ENCODE measurements at regions not wholly inside any gene's neighbourhood (a gene's known extent, or its start where the extent isn't known, plus 50 kb on each side); places are given as distances from the start of the nearest gene placed in this dataset.
"Not testable (repeated sequence)": the region's sequence is repeated elsewhere in the genome, so short reads cannot be mapped to it uniquely, and the experiment has no call there.

- Histone ChIP-seq H3K27me3 (ENCODE audit: insufficient read depth, low read depth, severe bottlenecking) (no peaks in the 10 kb centered on the region), H3K9me3 (ENCODE audit: severe bottlenecking) (no peaks in the 10 kb centered on the region), H3K4me3 (ENCODE audit: low read depth, low read length) (no peak overlapping the region), H3K27ac (no peak overlapping the region), H3K36me3 (no peaks in the 10 kb centered on the region)
- DNase-seq: no peak
- TF ChIP-seq CTCF (IDR thresholded peaks at IDR 0.05; ENCODE audit: low read depth, low read length): no peak
These were observed 694.5 kb downstream of the TRHDE start for GRCh38 chr12:72966684-72967083.

DNA sequence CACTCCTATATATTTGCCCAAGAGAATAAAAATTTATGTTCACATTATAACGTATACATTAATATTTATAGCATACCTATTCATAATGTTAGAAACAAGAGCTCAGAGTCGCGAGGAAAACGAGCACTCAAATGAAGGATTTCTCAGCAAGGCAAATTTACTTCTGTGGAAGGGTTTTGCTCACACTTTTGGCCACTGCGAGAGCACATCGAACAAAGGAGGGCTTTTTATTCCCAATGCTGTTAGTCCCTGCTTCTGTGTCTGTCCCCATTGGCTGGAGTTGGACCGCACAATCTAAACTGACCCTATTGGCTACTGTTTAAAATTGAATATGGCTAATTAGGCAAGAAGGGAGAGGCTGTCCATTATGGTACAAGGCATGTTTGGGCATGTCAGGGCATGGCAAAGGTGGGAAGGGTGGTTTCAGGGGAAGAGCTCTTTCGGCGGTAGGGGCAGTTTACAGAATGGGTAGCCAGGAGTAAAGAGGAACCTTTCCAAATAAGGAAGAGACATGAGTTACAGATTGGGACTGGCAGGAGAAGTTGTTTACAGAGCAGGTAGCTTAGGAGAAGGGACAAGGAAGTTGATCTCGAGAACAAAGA, 702.9 kb downstream of the TRHDE start:
- H3K27ac ChIP-seq: no peak overlapping the region
- no peak overlapping the region for H3K4me3 ChIP-seq (ENCODE audit: low read depth, low read length)
- no peaks in the 10 kb centered on the region for H3K27me3 ChIP-seq (ENCODE audit: insufficient read depth, low read depth, severe bottlenecking)
- no peak for TF ChIP-seq CTCF (IDR thresholded peaks at IDR 0.05; ENCODE audit: low read depth, low read length)
- DNase-seq: no peak
- H3K9me3 ChIP-seq (ENCODE audit: severe bottlenecking): peaks cover 3% of the 10 kb centered on the region
- no peaks in the 10 kb centered on the region for H3K36me3 ChIP-seq

- DNase-seq: no peak
- no peaks in the 10 kb centered on the region for H3K27me3 ChIP-seq (ENCODE audit: insufficient read depth, low read depth, severe bottlenecking)
- no peaks in the 10 kb centered on the region for H3K36me3 ChIP-seq
- H3K9me3 ChIP-seq (ENCODE audit: severe bottlenecking): peaks cover 3% of the 10 kb centered on the region
- no peak for TF ChIP-seq CTCF (IDR thresholded peaks at IDR 0.05; ENCODE audit: low read depth, low read length)
- no peak overlapping the region for H3K4me3 ChIP-seq (ENCODE audit: low read depth, low read length)
- H3K27ac ChIP-seq: no peak overlapping the region
These were observed 706.8 kb downstream of the TRHDE start for GRCh38 chr12:72978999-72979398.

DNA sequence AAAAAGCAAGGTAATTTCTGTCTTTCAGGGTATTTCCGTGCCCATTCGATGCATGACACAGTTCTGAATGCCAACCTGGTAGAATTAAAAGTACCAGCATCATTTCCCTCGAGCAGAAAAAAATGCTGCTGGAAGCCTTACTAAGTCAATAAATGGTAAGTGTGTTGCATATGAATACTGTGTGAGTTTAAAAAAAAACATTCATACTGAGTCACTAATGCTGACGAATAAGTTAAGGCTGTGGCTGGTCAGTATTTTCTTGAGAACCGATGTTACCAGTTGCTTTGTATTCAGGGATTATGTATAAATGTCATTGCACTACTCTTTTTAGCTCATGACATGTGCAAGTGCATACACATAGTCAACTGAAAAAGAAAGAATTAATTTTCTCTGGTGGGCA, 710.2 kb downstream of the TRHDE start:
- H3K9me3 ChIP-seq (ENCODE audit: severe bottlenecking): no peaks in the 10 kb centered on the region
- no peak overlapping the region for H3K27ac ChIP-seq
- TF ChIP-seq CTCF (IDR thresholded peaks at IDR 0.05; ENCODE audit: low read depth, low read length): no peak
- H3K36me3 ChIP-seq: no peaks in the 10 kb centered on the region
- no peaks in the 10 kb centered on the region for H3K27me3 ChIP-seq (ENCODE audit: insufficient read depth, low read depth, severe bottlenecking)
- DNase-seq: no peak
- no peak overlapping the region for H3K4me3 ChIP-seq (ENCODE audit: low read depth, low read length)

GRCh38 chr12:72986963-72987362, 714.8 kb downstream of the TRHDE start:
- Histone ChIP-seq H3K4me3 (ENCODE audit: low read depth, low read length) (no peak overlapping the region), H3K9me3 (ENCODE audit: severe bottlenecking) (no peaks in the 10 kb centered on the region), H3K27ac (no peak overlapping the region), H3K36me3 (no peaks in the 10 kb centered on the region), H3K27me3 (ENCODE audit: insufficient read depth, low read depth, severe bottlenecking) (no peaks in the 10 kb centered on the region)
- no peak for DNase-seq
- no peak for TF ChIP-seq CTCF (IDR thresholded peaks at IDR 0.05; ENCODE audit: low read depth, low read length)

DNA sequence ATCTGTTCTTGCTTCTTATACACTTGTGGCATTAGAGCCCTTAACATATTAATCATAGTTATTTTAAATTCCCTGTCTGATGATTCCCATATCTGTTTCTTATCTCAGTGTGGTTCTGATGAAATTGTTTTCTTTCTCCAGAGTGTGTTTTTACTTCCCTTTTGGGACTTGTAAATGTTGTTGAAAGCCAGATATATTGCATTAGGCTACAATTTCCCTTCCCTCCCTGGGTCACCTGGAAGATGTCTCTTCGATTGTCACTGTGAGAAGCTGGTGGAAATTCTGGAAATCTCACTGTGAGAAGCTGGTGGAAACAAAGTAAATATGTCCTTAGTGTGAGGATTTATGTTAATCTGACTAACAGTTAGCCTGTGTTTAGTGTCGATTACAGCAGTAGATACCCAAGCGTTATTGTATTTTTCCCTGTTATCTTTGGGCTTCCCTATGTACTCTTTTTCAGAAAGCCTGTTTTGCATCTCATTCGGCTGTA, 717.3 kb downstream of the TRHDE start:
- peak overlapping the region; percentile 2; the same call in 1 of the 2 replicates for H3K27ac ChIP-seq
- H3K4me3 ChIP-seq (ENCODE audit: low read depth, low read length): no peak overlapping the region
- DNase-seq: no peak
- no peaks in the 10 kb centered on the region for H3K36me3 ChIP-seq
- H3K27me3 ChIP-seq (ENCODE audit: insufficient read depth, low read depth, severe bottlenecking): no peaks in the 10 kb centered on the region
- no peak for TF ChIP-seq CTCF (IDR thresholded peaks at IDR 0.05; ENCODE audit: low read depth, low read length)
- no peaks in the 10 kb centered on the region for H3K9me3 ChIP-seq (ENCODE audit: severe bottlenecking)

- H3K27ac ChIP-seq; H3K4me3 ChIP-seq (ENCODE audit: low read depth, low read length); DNase-seq; H3K9me3 ChIP-seq (ENCODE audit: severe bottlenecking); H3K27me3 ChIP-seq (ENCODE audit: insufficient read depth, low read depth, severe bottlenecking); H3K36me3 ChIP-seq: not testable (repeated sequence)
These were observed 722.9 kb downstream of the TRHDE start for GRCh38 chr12:72995029-72995428.

All from WERI-Rb-1 (cell line).